Activated CD8-positive, alpha-beta memory T cell treated with anti-CD3 and anti-CD28 coated beads, Interleukin-2, amount 10 ng/mL, durations not matched to agents 7 days and 5 days (primary cell): ENCODE measurements at regions not wholly inside any gene's neighbourhood (a gene's known extent, or its start where the extent isn't known, plus 50 kb on each side); places are given as distances from the start of the nearest gene placed in this dataset.

Experiments used
- ATAC-seq: fragments of 150-1000 bp; cut with Tn5 transposase; one replicate; pipeline ENCODE4 v1.10.0; 2021; ENCODE audit warnings: moderate library complexity
- CTCF ChIA-PET: fragments of 350-600 bp; sonication (Branson Sonifier 250); formaldehyde crosslinking; loops from one replicate; lab custom pipeline; 2021; ENCODE audit warnings: antibody characterized with exemption; lab: Charles Lee
- DNase-seq: peaks from one replicate; pipeline ENCODE4 v3.0.0-alpha.2; 2020
- H3K27ac Mint-ChIP-seq: one replicate; pipeline ENCODE4 v1.8.0; 2021; ENCODE audit warnings: mild to moderate bottlenecking, mixed read lengths
- H3K27me3 Mint-ChIP-seq: one replicate; pipeline ENCODE4 v1.8.0; 2021; ENCODE audit warnings: mixed read lengths
- H3K36me3 Mint-ChIP-seq: one replicate; pipeline ENCODE4 v1.8.0; 2021; ENCODE audit warnings: mild to moderate bottlenecking, mixed read lengths
- H3K4me1 Mint-ChIP-seq: one replicate; pipeline ENCODE4 v1.8.0; 2021; ENCODE audit warnings: mixed read lengths
- H3K4me3 Mint-ChIP-seq: one replicate; pipeline ENCODE4 v1.8.0; 2021; ENCODE audit warnings: mild to moderate bottlenecking, moderate library complexity, mixed read lengths
- H3K9me3 Mint-ChIP-seq: one replicate; pipeline ENCODE4 v1.8.0; 2022; ENCODE audit warnings: low read depth, mixed read lengths

GRCh38 chr9:88645879-88646199 is 110.9 kb downstream of the NXNL2 start:
- H3K9me3 Mint-ChIP-seq: no peaks in the 10 kb centered on the region
- H3K4me1 Mint-ChIP-seq: no peaks in the 10 kb centered on the region
- H3K4me3 Mint-ChIP-seq: no peak overlapping the region
- ATAC-seq (no peak), DNase-seq (no peak)
- H3K27ac Mint-ChIP-seq: no peak overlapping the region
- H3K27me3 Mint-ChIP-seq: peaks cover 8% of the 10 kb centered on the region
- H3K36me3 Mint-ChIP-seq: no peaks in the 10 kb centered on the region
- CTCF ChIA-PET: no interaction called here

- CTCF ChIA-PET: no interaction called here
- Mint-ChIP-seq H3K4me3 (no peak overlapping the region), H3K4me1 (no peaks in the 10 kb centered on the region), H3K9me3 (no peaks in the 10 kb centered on the region), H3K36me3 (no peaks in the 10 kb centered on the region), H3K27me3 (peaks cover 12% of the 10 kb centered on the region), H3K27ac (no peak overlapping the region)
- ATAC-seq (no peak), DNase-seq (no peak)
These were observed 111.7 kb downstream of the NXNL2 start for GRCh38 chr9:88646539-88647300.

- no peak overlapping the region for H3K27ac Mint-ChIP-seq
- H3K36me3 Mint-ChIP-seq: no peaks in the 10 kb centered on the region
- no peaks in the 10 kb centered on the region for H3K9me3 Mint-ChIP-seq
- DNase-seq: no peak
- H3K4me1 Mint-ChIP-seq: no peaks in the 10 kb centered on the region
- H3K27me3 Mint-ChIP-seq: peaks cover 12% of the 10 kb centered on the region
- ATAC-seq: no peak
- no peak overlapping the region for H3K4me3 Mint-ChIP-seq
- CTCF ChIA-PET: no interaction called here
These were observed 117.0 kb downstream of the NXNL2 start for GRCh38 chr9:88651682-88652633.

GRCh38 chr9:88652876-88653275 is 117.9 kb downstream of the NXNL2 start:
- Mint-ChIP-seq H3K27me3 (peaks cover 12% of the 10 kb centered on the region), H3K9me3 (no peaks in the 10 kb centered on the region), H3K4me1 (no peaks in the 10 kb centered on the region), H3K4me3 (no peak overlapping the region), H3K27ac (no peak overlapping the region), H3K36me3 (no peaks in the 10 kb centered on the region)
- DNase-seq (no peak), ATAC-seq (no peak)
- CTCF ChIA-PET: no interaction called here

- Mint-ChIP-seq H3K27me3 (peaks cover 12% of the 10 kb centered on the region), H3K27ac (no peak overlapping the region), H3K4me1 (no peaks in the 10 kb centered on the region), H3K9me3 (no peaks in the 10 kb centered on the region), H3K4me3 (no peak overlapping the region), H3K36me3 (no peaks in the 10 kb centered on the region)
- ATAC-seq (no peak), DNase-seq (no peak)
- CTCF ChIA-PET: no interaction called here
These were observed 118.4 kb downstream of the NXNL2 start for GRCh38 chr9:88653406-88653805.

GRCh38 chr9:88653911-88654310 is 118.9 kb downstream of the NXNL2 start:
- Mint-ChIP-seq H3K4me1 (no peaks in the 10 kb centered on the region), H3K9me3 (no peaks in the 10 kb centered on the region), H3K4me3 (no peak overlapping the region), H3K36me3 (no peaks in the 10 kb centered on the region), H3K27ac (no peak overlapping the region), H3K27me3 (peaks cover 12% of the 10 kb centered on the region)
- DNase-seq: no peak
- CTCF ChIA-PET: no interaction called here
- no peak for ATAC-seq

GRCh38 chr9:88657893-88658292 is 122.9 kb downstream of the NXNL2 start:
- CTCF ChIA-PET: no interaction called here
- no peak for ATAC-seq

GRCh38 chr9:88658311-88658822 is 123.4 kb downstream of the NXNL2 start:
- no peaks in the 10 kb centered on the region for H3K4me1 Mint-ChIP-seq
- H3K36me3 Mint-ChIP-seq: no peaks in the 10 kb centered on the region
- DNase-seq: no peak
- H3K27ac Mint-ChIP-seq: no peak overlapping the region
- no peaks in the 10 kb centered on the region for H3K9me3 Mint-ChIP-seq
- CTCF ChIA-PET: no interaction called here
- peaks cover 5% of the 10 kb centered on the region for H3K27me3 Mint-ChIP-seq
- H3K4me3 Mint-ChIP-seq: no peak overlapping the region
- ATAC-seq: no peak

More at GRCh38 chr9:88657893-88658292, 122.9 kb downstream of the NXNL2 start:
- no peak for DNase-seq
- Mint-ChIP-seq H3K4me3 (no peak overlapping the region), H3K9me3 (no peaks in the 10 kb centered on the region), H3K36me3 (no peaks in the 10 kb centered on the region), H3K4me1 (no peaks in the 10 kb centered on the region), H3K27me3 (peaks cover 8% of the 10 kb centered on the region), H3K27ac (no peak overlapping the region)

GRCh38 chr9:88659126-88659525 is 124.1 kb downstream of the NXNL2 start:
- Mint-ChIP-seq H3K4me1 (no peaks in the 10 kb centered on the region), H3K36me3 (no peaks in the 10 kb centered on the region), H3K27ac (no peak overlapping the region), H3K27me3 (peaks cover 4% of the 10 kb centered on the region), H3K4me3 (no peak overlapping the region), H3K9me3 (no peaks in the 10 kb centered on the region)
- CTCF ChIA-PET: no interaction called here
- ATAC-seq (no peak), DNase-seq (no peak)

- H3K36me3 Mint-ChIP-seq: no peaks in the 10 kb centered on the region
- peaks cover 4% of the 10 kb centered on the region for H3K27me3 Mint-ChIP-seq
- CTCF ChIA-PET: no interaction called here
- no peaks in the 10 kb centered on the region for H3K9me3 Mint-ChIP-seq
- no peaks in the 10 kb centered on the region for H3K4me1 Mint-ChIP-seq
- ATAC-seq: no peak
- no peak overlapping the region for H3K27ac Mint-ChIP-seq
- no peak overlapping the region for H3K4me3 Mint-ChIP-seq
- no peak for DNase-seq
These were observed 125.6 kb downstream of the NXNL2 start for GRCh38 chr9:88660611-88661010.

GRCh38 chr9:88661759-88662158 is 126.8 kb downstream of the NXNL2 start:
- CTCF ChIA-PET: no interaction called here
- Mint-ChIP-seq H3K4me1 (no peaks in the 10 kb centered on the region), H3K36me3 (no peaks in the 10 kb centered on the region), H3K4me3 (no peak overlapping the region), H3K27me3 (peaks cover 4% of the 10 kb centered on the region), H3K9me3 (no peaks in the 10 kb centered on the region), H3K27ac (no peak overlapping the region)
- no peak for ATAC-seq
- DNase-seq: no peak

- H3K9me3 Mint-ChIP-seq: no peaks in the 10 kb centered on the region
- CTCF ChIA-PET: no interaction called here
- H3K4me3 Mint-ChIP-seq: no peak overlapping the region
- peaks cover 4% of the 10 kb centered on the region for H3K27me3 Mint-ChIP-seq
- no peak overlapping the region for H3K27ac Mint-ChIP-seq
- ATAC-seq (no peak), DNase-seq (no peak)
- H3K36me3 Mint-ChIP-seq: no peaks in the 10 kb centered on the region
- no peaks in the 10 kb centered on the region for H3K4me1 Mint-ChIP-seq
These were observed 128.9 kb downstream of the NXNL2 start for GRCh38 chr9:88663771-88664419.

- Mint-ChIP-seq H3K4me1 (no peaks in the 10 kb centered on the region), H3K4me3 (no peak overlapping the region), H3K9me3 (no peaks in the 10 kb centered on the region), H3K36me3 (no peaks in the 10 kb centered on the region), H3K27me3 (peaks cover 4% of the 10 kb centered on the region), H3K27ac (no peak overlapping the region)
- no peak for DNase-seq
- CTCF ChIA-PET: no interaction called here
- ATAC-seq: no peak
These were observed 129.8 kb downstream of the NXNL2 start for GRCh38 chr9:88664773-88665172.
